Liver (tissue), 8 donors: ENCODE measurements at regions not wholly inside any gene's neighbourhood (a gene's known extent, or its start where the extent isn't known, plus 50 kb on each side); places are given as distances from the start of the nearest gene placed in this dataset.

ENCODE experiments used
- DNase-seq: peaks from one replicate; pipeline ENCODE4 v3.0.0-alpha.2; 2017; ENCODE audit warnings: low spot score
- H3K27ac ChIP-seq, 2 donors: one replicate each; pipeline ENCODE4 v1.7.0; 2013; ENCODE audit warnings: inconsistent platforms in 2 of 2, low read length in 2 of 2, control low read depth in 1 of 2, low read depth in 1 of 2, mild to moderate bottlenecking in 1 of 2
- H3K27me3 ChIP-seq, 4 donors: one replicate each; pipeline versions ENCODE4 v1.6.1 to v1.7.0; 2013; ENCODE audit warnings: low read length in 3 of 4, inconsistent platforms in 1 of 4, mild to moderate bottlenecking in 1 of 4, moderate library complexity in 1 of 4; ENCODE audit not compliant: control insufficient read depth in 4 of 4, insufficient read depth in 4 of 4
- H3K36me3 ChIP-seq, 4 donors: one replicate each; pipeline versions ENCODE4 v1.6.1 to v1.7.0; 2013; ENCODE audit warnings: low read length in 3 of 4, mild to moderate bottlenecking in 3 of 4, low read depth in 1 of 4, moderate library complexity in 1 of 4; ENCODE audit not compliant: control insufficient read depth in 4 of 4, insufficient read depth in 3 of 4
- H3K4me1 ChIP-seq, 4 donors: one replicate each; pipeline versions ENCODE4 v1.6.1 to v1.7.0; 2013; ENCODE audit warnings: low read length in 3 of 4, mild to moderate bottlenecking in 3 of 4, moderate library complexity in 1 of 4; ENCODE audit not compliant: control insufficient read depth in 4 of 4, insufficient read depth in 4 of 4
- H3K4me3 ChIP-seq, 3 donors: one replicate each; pipeline versions ENCODE4 v1.6.1 to v1.7.0; 2013; ENCODE audit warnings: low read length in 3 of 3, control low read depth in 1 of 3, low read depth in 1 of 3, mild to moderate bottlenecking in 1 of 3
- H3K9ac ChIP-seq, 2 donors: one replicate each; pipeline ENCODE4 v1.7.0; 2013; ENCODE audit warnings: low read length in 2 of 2, mild to moderate bottlenecking in 2 of 2, moderate library complexity in 2 of 2, control low read depth in 1 of 2, low read depth in 1 of 2
- H3K9me3 ChIP-seq, 4 donors: one replicate each; pipeline versions ENCODE4 v1.6.1 to v1.7.0; 2013; ENCODE audit warnings: low read length in 3 of 4; ENCODE audit not compliant: control insufficient read depth in 4 of 4
- ATF3 ChIP-seq: IDR thresholded peaks from 2 replicates; pipeline ENCODE4 v1.6.1; 2016; ENCODE audit warnings: antibody characterized with exemption
- CTCF ChIP-seq: fragments of 150-350 bp; IDR thresholded peaks from 2 replicates; pipeline ENCODE4 v1.5.1; 2017; ENCODE audit warnings: improper control_type of control experiment, low read depth, low read length; ENCODE audit not compliant: missing input control
- EGR1 ChIP-seq, 2 donors: IDR thresholded peaks; 2 replicates each; pipeline ENCODE4 v1.6.1; 2016 to 2018; ENCODE audit warnings: antibody characterized with exemption in 2 of 2, low read depth in 2 of 2
- FOXA1 ChIP-seq: IDR thresholded peaks from 2 replicates; pipeline ENCODE4 v1.6.1; 2016; ENCODE audit warnings: antibody characterized with exemption
- FOXA2 ChIP-seq: IDR thresholded peaks from 2 replicates; pipeline ENCODE4 v1.6.1; 2016; ENCODE audit warnings: antibody characterized with exemption
- GABPA ChIP-seq, 2 donors: IDR thresholded peaks in 1 of 2; conservative IDR thresholded peaks in 1 of 2; 2 replicates each; pipeline ENCODE4 v1.6.1; 2016; ENCODE audit warnings: antibody characterized with exemption in 2 of 2, mild to moderate bottlenecking in 1 of 2, moderate library complexity in 1 of 2
- HNF4A ChIP-seq, 2 donors: conservative IDR thresholded peaks; 2 replicates each; pipeline ENCODE4 v1.6.1; 2016; ENCODE audit warnings: antibody characterized with exemption in 2 of 2, mild to moderate bottlenecking in 2 of 2
- HNF4G ChIP-seq: IDR thresholded peaks from 2 replicates; pipeline ENCODE4 v1.6.1; 2016; ENCODE audit warnings: antibody characterized with exemption
- JUND ChIP-seq, 2 donors: IDR thresholded peaks; 2 replicates each; pipeline ENCODE4 v1.6.1; 2016; ENCODE audit warnings: antibody characterized with exemption in 2 of 2
- MAX ChIP-seq: IDR thresholded peaks from 2 replicates; pipeline ENCODE4 v1.6.1; 2016; ENCODE audit warnings: antibody characterized with exemption
- NR2F2 ChIP-seq: IDR thresholded peaks from 2 replicates; pipeline ENCODE4 v1.6.1; 2016; ENCODE audit warnings: antibody characterized with exemption
- RAD21 ChIP-seq, 2 donors: IDR thresholded peaks; 2 replicates each; pipeline ENCODE4 v1.6.1; 2016; ENCODE audit warnings: antibody characterized with exemption in 2 of 2, mild to moderate bottlenecking in 2 of 2
- REST ChIP-seq: IDR thresholded peaks from 2 replicates; pipeline ENCODE4 v1.6.1; 2016; ENCODE audit warnings: antibody characterized with exemption, mild to moderate bottlenecking
- RXRA ChIP-seq, 2 donors: IDR thresholded peaks; 2 replicates each; pipeline ENCODE4 v1.6.1; 2017 to 2018; ENCODE audit warnings: antibody characterized with exemption in 2 of 2, mild to moderate bottlenecking in 1 of 2
- SP1 ChIP-seq: IDR thresholded peaks from 2 replicates; pipeline ENCODE4 v1.6.1; 2018; ENCODE audit warnings: antibody characterized with exemption, mild to moderate bottlenecking
- TAF1 ChIP-seq: conservative IDR thresholded peaks from 2 replicates; pipeline ENCODE4 v1.6.1; 2016; ENCODE audit warnings: antibody characterized with exemption, mild to moderate bottlenecking
- YY1 ChIP-seq: IDR thresholded peaks from 2 replicates; pipeline ENCODE4 v1.6.1; 2016; ENCODE audit warnings: antibody characterized with exemption, mild to moderate bottlenecking
- ZBTB33 ChIP-seq: IDR thresholded peaks from 2 replicates; pipeline ENCODE4 v1.6.1; 2016; ENCODE audit warnings: antibody characterized with exemption
- WGBS: extraction: QIAGEN DNeasy Blood & Tissue Kit; methylation state at CpG from one replicate; pipeline ENCODE4 v1.1.7; 2013; 5-methylcytosine and 5-hydroxymethylcytosine counted together
- donor health status: healthy.
- donor health status: healthy.
- donor health status: healthy.
- donor health status: healthy.
- donor health status: healthy.

GRCh38 chr16:85459529-85460251, 153.4 kb upstream of the GSE1 start:
- Histone ChIP-seq H3K9me3 (no peaks in the 10 kb centered on the region), H3K4me1 (peaks cover 4 to 17% (median 11%) of the 10 kb centered on the region in 4 donors), H3K27ac (no peak overlapping the region), H3K9ac (no peak overlapping the region), H3K27me3 (no peaks in the 10 kb centered on the region), H3K4me3 (no peak overlapping the region), H3K36me3 (no peaks in the 10 kb centered on the region)
- no peak for DNase-seq
- 91% methylated on average over 12 of the region's 12 CpGs for WGBS
- TF ChIP-seq RXRA (IDR thresholded peaks at IDR 0.05) (peak in 1 of 2 donors; percentile 13), HNF4G (no peak), JUND (IDR thresholded peaks at IDR 0.05) (no peak), HNF4A (conservative IDR thresholded peaks at IDR 0.05) (no peak), ZBTB33 (no peak), NR2F2 (peak; percentile 89), SP1 (no peak), YY1 (no peak), FOXA2 (no peak), EGR1 (IDR thresholded peaks at IDR 0.05; ENCODE audit: low read depth in 2 of 2) (no peak), TAF1 (no peak), RAD21 (IDR thresholded peaks at IDR 0.05) (no peak), CTCF (no peak)

- Histone ChIP-seq H3K4me1 (peaks cover 5 to 20% (median 12%) of the 10 kb centered on the region in 4 donors), H3K27me3 (no peaks in the 10 kb centered on the region), H3K4me3 (no peak overlapping the region), H3K9me3 (no peaks in the 10 kb centered on the region), H3K27ac (no peak overlapping the region), H3K9ac (no peak overlapping the region), H3K36me3 (no peaks in the 10 kb centered on the region)
- no peak for TF ChIP-seq SP1
- TF ChIP-seq GABPA (IDR thresholded peaks at IDR 0.05 in 1 of 2, conservative IDR thresholded peaks at IDR 0.05 in 1 of 2): no peak
- TF ChIP-seq HNF4A (conservative IDR thresholded peaks at IDR 0.05): no peak
- no peak for TF ChIP-seq MAX
- no peak for TF ChIP-seq FOXA1
- TF ChIP-seq RXRA (IDR thresholded peaks at IDR 0.05): no peak
- no peak for TF ChIP-seq CTCF
- TF ChIP-seq FOXA2: no peak
- no peak for TF ChIP-seq HNF4G
- no peak for TF ChIP-seq ATF3
- TF ChIP-seq JUND (IDR thresholded peaks at IDR 0.05): no peak
- TF ChIP-seq TAF1: no peak
- no peak for TF ChIP-seq REST
- no peak for TF ChIP-seq YY1
- no peak for DNase-seq
- 81% methylated on average over 24 of the region's 24 CpGs for WGBS
These were observed 152.7 kb upstream of the GSE1 start for GRCh38 chr16:85460252-85461021.
